HG02970 (cell line): ENCODE measurements at regions not wholly inside any gene's neighbourhood (a gene's known extent, or its start where the extent isn't known, plus 50 kb on each side); places are given as distances from the start of the nearest gene placed in this dataset.
"Not testable (repeated sequence)": the region's sequence is repeated elsewhere in the genome, so short reads cannot be mapped to it uniquely, and the experiment has no call there.

Experiments
- ATAC-seq: cut with Tn5 transposase; IDR thresholded peaks from one replicate; pipeline ENCODE4 v1.9.1; 2021; ENCODE audit warnings: mild to moderate bottlenecking, moderate library complexity, moderate number of reproducible peaks; ENCODE audit not compliant: unreplicated experiment, low FRiP score

GRCh38 chr2:83113953-83114352, 1345.1 kb downstream of the SUCLG1 start:
- ATAC-seq = no peak

- no peak for ATAC-seq
Measured at GRCh38 chr2:83112858-83113257, 1346.2 kb downstream of the SUCLG1 start.

GRCh38 chr2:83109284-83109683, 1349.8 kb downstream of the SUCLG1 start:
- no peak for ATAC-seq

GRCh38 chr2:83106853-83107252, 1352.2 kb downstream of the SUCLG1 start:
- ATAC-seq = no peak

- ATAC-seq = no peak
Measured at GRCh38 chr2:83104202-83104601, 1354.9 kb downstream of the SUCLG1 start.

GRCh38 chr2:83103613-83104012, 1355.5 kb downstream of the SUCLG1 start:
- no peak for ATAC-seq

- not testable (repeated sequence) for ATAC-seq
Measured at GRCh38 chr2:83089051-83089450, 1370.0 kb downstream of the SUCLG1 start.

- no peak for ATAC-seq
Measured at GRCh38 chr2:83085869-83086268, 1373.2 kb downstream of the SUCLG1 start.

GRCh38 chr2:83081826-83082690, 1377.0 kb downstream of the SUCLG1 start:
- ATAC-seq = no peak

- no peak for ATAC-seq
Measured at GRCh38 chr2:83079007-83079406, 1380.1 kb downstream of the SUCLG1 start.

GRCh38 chr2:83072767-83073166, 1386.3 kb downstream of the SUCLG1 start:
- no peak for ATAC-seq

- no peak for ATAC-seq
Measured at GRCh38 chr2:83071914-83072313, 1387.2 kb downstream of the SUCLG1 start.

- ATAC-seq = no peak
Measured at GRCh38 chr2:83071352-83071751, 1387.7 kb downstream of the SUCLG1 start.

- no peak for ATAC-seq
Measured at GRCh38 chr2:83069724-83070123, 1389.4 kb downstream of the SUCLG1 start.

GRCh38 chr2:83068714-83069113, 1390.4 kb downstream of the SUCLG1 start:
- no peak for ATAC-seq

GRCh38 chr2:83067947-83068346, 1391.1 kb downstream of the SUCLG1 start:
- no peak for ATAC-seq

GRCh38 chr2:83063933-83064332, 1395.1 kb downstream of the SUCLG1 start:
- ATAC-seq = no peak

- no peak for ATAC-seq
Measured at GRCh38 chr2:83063511-83063910, 1395.6 kb downstream of the SUCLG1 start.

GRCh38 chr2:83058683-83059082, 1400.4 kb downstream of the SUCLG1 start:
- no peak for ATAC-seq

- no peak for ATAC-seq
Measured at GRCh38 chr2:83055376-83056010, 1403.6 kb downstream of the SUCLG1 start.

- no peak for ATAC-seq
Measured at GRCh38 chr2:83054751-83055150, 1404.3 kb downstream of the SUCLG1 start.
